PC-9 (cell line): ENCODE measurements at regions not wholly inside any gene's neighbourhood (a gene's known extent, or its start where the extent isn't known, plus 50 kb on each side); places are given as distances from the start of the nearest gene placed in this dataset.

ENCODE experiments used
- CTCF ChIP-seq: fragments of 200-600 bp; sonication (generic); conservative IDR thresholded peaks from 2 replicates; pipeline ENCODE4 v1.6.1; 2017; ENCODE audit warnings: mixed run types, antibody characterized with exemption, mild to moderate bottlenecking, moderate library complexity
- EZH2 ChIP-seq: fragments of 200-600 bp; sonication (generic); IDR thresholded peaks from 2 replicates; pipeline ENCODE4 v1.8.0; 2017; ENCODE audit warnings: antibody characterized with exemption, low read depth

- no peak for TF ChIP-seq CTCF
- TF ChIP-seq EZH2 = no peak
Measured at GRCh38 chr3:22996920-22997571, 206.1 kb upstream of the UBE2E2 start.
